NCI-H2107 treated with DMSO at 0.1 percent for 48 hours (cell line): ENCODE measurements at regions not wholly inside any gene's neighbourhood (a gene's known extent, or its start where the extent isn't known, plus 50 kb on each side); places are given as distances from the start of the nearest gene placed in this dataset.

Experiments used
- DNase-seq: peaks from one replicate; lab custom pipeline; 2025; ENCODE audit not compliant: unreplicated experiment; lab: John Stamatoyannopoulos, UW

DNA sequence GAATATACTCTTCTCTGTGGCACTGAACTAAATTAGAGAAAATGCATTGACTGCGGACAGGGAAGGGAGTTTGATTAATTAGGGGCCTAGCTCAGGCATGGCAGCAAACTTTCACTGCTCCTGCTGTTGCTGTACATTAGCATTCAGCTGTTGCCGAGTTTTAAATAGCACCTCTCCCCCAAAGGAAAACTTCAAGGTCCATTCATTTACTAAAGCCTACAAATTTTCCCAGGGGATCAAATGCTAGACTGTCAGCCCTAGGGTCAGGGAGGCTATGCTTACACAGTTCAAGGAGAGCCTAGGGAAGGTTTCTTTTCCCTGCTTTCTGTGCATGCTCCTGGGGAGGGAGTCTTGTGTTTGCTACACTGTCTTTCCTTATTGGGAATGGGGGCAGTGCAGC is 60.0 kb upstream of the GZMB start:
- DNase-seq = peak; percentile 69

DNA sequence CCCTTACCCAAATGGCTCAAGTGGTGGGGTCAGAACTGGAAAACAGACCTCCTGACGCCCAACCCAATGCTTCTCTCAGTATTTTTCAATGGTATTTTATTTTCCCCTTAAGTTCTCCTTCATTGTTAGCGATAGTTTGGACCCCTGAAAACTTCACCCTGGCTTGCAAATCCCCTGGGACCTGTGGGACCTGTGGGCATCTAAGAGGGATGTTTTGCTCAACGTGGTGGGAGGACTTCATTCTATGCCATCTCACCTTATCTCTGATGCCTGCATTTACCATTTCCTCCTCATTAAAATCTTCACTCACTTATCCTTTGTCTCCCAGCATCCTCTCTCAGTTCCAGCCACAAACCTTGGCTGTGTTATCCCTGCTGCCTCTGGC is 59.4 kb upstream of the GZMB start:
- no peak for DNase-seq

DNA sequence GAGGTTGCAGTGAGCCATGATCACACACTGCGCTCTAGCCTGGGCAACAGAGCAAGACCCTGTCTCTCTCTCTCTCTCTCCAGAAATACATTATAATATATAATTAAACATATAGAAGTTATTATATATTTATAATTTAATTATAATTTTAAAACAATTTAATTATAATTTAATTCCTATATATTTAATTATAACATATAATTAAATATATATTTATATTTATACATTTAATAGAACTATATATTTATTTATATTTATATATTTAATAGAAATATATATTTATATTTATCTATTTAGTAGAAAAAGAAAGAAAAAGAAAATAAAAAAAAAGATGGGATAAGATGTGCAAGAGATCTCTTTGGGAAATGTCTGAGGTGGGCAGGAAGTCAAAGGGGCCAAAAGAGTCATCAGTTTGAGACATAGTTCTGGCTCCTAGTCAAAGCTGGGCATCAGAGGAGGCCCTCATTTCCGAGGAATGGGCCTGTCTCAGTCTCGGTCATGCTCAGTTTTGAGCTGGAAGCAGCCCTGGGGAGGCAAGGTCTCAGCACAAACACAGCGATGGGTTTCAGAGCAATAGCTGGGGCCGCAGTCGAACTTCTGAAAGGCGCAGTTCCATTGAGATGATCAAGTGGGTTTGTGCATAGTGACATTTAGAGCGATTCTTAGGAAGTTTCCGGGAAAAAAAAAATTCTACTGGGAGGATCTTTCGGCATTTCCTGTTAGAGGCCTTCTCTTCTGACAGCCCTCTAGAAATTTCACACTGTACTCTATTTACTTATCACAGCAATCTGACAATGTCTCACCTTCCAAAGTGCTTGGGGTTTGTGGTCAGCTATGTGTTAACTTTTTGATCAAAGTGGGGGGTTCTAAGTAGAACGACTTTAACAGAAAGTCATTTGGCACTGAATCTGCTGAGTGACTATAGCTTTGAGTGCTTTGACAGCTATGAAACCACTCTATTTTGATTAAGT is 58.7 kb upstream of the GZMB start:
- DNase-seq = peak; percentile 13

DNA sequence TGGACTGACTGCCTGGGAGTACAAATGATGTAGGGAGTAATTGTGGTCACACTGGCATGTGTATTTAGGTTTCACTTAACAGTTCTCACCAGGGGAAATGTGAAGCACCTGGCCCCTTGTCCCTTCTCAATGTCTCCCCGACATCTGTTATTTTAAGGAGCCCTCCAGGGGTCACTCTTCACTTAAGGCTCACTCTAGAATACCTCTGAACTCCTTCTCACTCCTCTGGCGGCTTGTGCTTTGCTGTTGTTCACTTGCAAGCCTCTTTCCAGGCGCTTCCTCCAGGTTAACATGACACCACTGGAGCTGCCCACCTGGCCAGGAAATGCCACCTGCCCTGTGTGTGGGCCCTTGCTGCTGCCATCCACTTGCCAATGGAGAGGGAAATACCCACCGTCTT is 56.5 kb upstream of the GZMB start:
- peak; percentile 96 for DNase-seq

DNA sequence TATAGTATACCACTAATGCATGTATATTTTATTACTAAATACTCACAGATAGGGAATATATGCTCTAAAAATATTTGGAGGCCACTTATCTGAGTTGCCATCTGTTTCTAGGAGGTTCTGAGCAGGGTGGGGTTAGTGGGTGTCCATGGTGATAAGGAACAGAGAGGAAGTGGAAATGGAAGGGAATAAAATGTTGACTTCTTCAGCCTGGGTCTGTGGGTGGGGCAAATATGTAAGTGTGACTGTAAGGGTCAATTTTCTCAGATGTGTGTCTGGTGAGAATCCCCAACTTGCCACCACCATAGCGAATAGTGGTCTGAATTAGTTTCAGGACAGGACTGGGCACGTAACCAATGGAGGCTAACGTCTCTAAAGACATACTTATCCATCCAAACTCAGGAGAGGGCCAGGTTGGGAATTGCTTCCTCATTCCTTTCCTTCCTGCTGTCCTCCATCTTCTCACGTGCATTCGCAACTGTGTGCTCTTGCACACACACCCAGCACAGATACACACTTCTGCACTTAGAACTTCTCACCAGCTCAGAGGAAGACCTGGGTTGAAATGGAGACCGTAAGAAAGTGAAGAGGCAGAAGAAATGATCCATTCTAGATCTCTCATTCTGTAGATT is 54.2 kb upstream of the GZMB start:
- no peak for DNase-seq
